ENCODE measurements at regions not wholly inside any gene's neighbourhood (a gene's known extent, or its start where the extent isn't known, plus 50 kb on each side); places are given as distances from the start of the nearest gene placed in this dataset.
"Not testable (repeated sequence)": the region's sequence is repeated elsewhere in the genome, so short reads cannot be mapped to it uniquely, and the experiment has no call there.

DNA sequence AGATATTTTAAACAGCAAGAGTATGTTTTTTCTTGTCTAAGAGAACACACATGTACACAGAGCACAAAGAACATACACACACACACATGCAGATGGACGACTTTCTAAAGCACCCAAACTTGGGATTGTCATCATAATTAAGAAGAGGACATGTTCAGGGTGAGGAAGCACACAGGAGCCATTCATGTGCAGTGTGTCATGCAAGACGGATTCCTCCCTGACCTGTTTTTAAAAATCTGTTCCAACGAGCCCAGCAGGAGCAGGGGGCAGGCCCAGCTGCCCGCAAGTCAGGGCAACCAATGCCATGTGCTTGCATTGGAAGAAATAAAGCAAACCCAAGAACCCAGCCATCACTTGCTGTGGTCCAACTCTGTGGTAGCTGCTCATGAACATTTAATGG, 167.3 kb upstream of the ZNF644 start:
- no peak overlapping the region for H3K4me3 ChIP-seq (ENCODE audit: low read depth, low read length)
- TF ChIP-seq POLR2A (IDR thresholded peaks at IDR 0.05; ENCODE audit: extremely low read depth, insufficient read length) (no peak), MAX (IDR thresholded peaks at IDR 0.05; ENCODE audit: low read depth, low read length) (no peak), MYC (IDR thresholded peaks at IDR 0.05; ENCODE audit: low read depth, low read length) (no peak)
- TF ChIP-seq, protein P1, sequence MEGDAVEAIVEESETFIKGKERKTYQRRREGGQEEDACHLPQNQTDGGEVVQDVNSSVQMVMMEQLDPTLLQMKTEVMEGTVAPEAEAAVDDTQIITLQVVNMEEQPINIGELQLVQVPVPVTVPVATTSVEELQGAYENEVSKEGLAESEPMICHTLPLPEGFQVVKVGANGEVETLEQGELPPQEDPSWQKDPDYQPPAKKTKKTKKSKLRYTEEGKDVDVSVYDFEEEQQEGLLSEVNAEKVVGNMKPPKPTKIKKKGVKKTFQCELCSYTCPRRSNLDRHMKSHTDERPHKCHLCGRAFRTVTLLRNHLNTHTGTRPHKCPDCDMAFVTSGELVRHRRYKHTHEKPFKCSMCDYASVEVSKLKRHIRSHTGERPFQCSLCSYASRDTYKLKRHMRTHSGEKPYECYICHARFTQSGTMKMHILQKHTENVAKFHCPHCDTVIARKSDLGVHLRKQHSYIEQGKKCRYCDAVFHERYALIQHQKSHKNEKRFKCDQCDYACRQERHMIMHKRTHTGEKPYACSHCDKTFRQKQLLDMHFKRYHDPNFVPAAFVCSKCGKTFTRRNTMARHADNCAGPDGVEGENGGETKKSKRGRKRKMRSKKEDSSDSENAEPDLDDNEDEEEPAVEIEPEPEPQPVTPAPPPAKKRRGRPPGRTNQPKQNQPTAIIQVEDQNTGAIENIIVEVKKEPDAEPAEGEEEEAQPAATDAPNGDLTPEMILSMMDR (IDR thresholded peaks at IDR 0.05; ENCODE audit: low read depth, low read length), result no peak
- no peak for DNase-seq (ENCODE audit: low read depth)

DNA sequence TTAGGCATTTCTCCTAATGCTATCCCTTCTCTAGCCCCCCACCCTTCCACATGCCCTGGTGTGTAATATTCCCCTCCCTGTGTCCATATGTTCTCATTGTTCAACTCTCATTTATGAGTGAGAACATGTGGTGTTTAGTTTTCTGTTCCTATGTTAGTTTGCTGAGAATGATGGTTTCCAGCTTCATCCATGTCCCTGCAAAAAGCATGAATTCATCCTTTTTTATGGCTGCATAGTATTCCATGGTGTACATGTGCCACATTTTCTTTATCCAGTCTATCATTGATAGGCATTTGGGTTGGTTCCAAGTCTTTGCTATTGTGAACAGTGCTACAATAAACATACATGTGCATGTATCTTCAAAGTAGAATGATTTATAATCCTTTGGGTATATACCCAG, 161.0 kb upstream of the ZNF644 start:
- H3K4me3 ChIP-seq (ENCODE audit: low read depth, low read length); DNase-seq (ENCODE audit: low read depth): not testable (repeated sequence)

- TF ChIP-seq MYC (IDR thresholded peaks at IDR 0.05; ENCODE audit: low read depth, low read length) (no peak), POLR2A (IDR thresholded peaks at IDR 0.05; ENCODE audit: extremely low read depth, insufficient read length) (no peak), MAX (IDR thresholded peaks at IDR 0.05; ENCODE audit: low read depth, low read length) (no peak)
- TF ChIP-seq, protein P1 (IDR thresholded peaks at IDR 0.05; ENCODE audit: low read depth, low read length), result no peak
- H3K4me3 ChIP-seq (ENCODE audit: low read depth, low read length), result no peak overlapping the region
- no peak for DNase-seq (ENCODE audit: low read depth)
Measured at GRCh38 chr1:91176250-91176649, 154.4 kb upstream of the ZNF644 start.

DNA sequence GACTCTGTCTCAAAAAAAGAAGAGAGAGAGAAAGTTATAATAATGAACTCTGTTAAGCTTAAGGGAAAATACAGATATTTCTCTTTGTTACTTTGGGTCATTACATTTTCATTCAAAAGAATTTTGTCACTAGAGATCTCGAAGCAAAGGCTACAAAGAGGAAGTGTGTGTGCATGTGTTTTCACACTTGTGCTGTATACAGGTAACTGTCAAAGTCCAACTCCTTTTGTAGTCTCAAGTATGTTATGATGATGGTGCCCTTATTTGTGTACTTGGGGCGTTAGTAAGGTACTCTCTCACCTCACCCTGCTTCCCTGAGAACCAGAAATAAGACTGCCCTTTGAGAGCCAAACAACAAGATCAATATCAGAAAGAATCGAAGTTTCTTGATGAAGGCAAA, 152.9 kb upstream of the ZNF644 start:
- no peak overlapping the region for H3K4me3 ChIP-seq (ENCODE audit: low read depth, low read length)
- TF ChIP-seq MAX (IDR thresholded peaks at IDR 0.05; ENCODE audit: low read depth, low read length), result no peak
- TF ChIP-seq POLR2A (IDR thresholded peaks at IDR 0.05; ENCODE audit: extremely low read depth, insufficient read length), result no peak
- TF ChIP-seq MYC (IDR thresholded peaks at IDR 0.05; ENCODE audit: low read depth, low read length), result no peak
- TF ChIP-seq, protein P1 (IDR thresholded peaks at IDR 0.05; ENCODE audit: low read depth, low read length), result no peak
- no peak for DNase-seq (ENCODE audit: low read depth)

DNA sequence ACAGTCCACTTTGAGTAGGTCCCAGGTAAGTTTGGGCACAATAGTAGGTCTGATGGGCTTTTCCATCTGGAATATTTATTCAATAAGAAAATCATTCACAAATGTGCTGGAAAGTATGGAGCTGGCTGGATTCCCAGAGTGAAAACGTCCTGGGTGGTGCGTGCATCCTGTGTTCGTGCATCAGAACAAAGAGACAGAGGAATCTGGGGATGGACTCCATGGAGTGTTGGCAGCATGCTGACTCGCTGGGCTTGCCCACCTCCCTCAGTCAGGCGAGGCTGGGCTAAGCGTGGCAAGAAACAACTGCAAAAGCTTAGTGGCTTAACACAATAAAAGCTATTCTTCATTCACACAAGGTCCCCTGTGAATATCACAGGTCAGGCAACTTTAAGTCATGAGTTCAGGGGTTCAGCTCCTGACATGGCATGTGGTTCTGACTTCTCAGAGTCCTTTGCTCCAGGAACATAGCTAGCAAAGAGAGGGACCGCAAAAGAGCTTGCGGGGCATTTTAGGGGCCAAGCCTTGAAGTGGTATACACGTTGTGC, 151.6 kb upstream of the ZNF644 start:
- no peak for TF ChIP-seq MYC (IDR thresholded peaks at IDR 0.05; ENCODE audit: low read depth, low read length)
- no peak for TF ChIP-seq MAX (IDR thresholded peaks at IDR 0.05; ENCODE audit: low read depth, low read length)
- TF ChIP-seq POLR2A (IDR thresholded peaks at IDR 0.05; ENCODE audit: extremely low read depth, insufficient read length), result no peak
- TF ChIP-seq, protein P1 (IDR thresholded peaks at IDR 0.05; ENCODE audit: low read depth, low read length), result no peak
- H3K4me3 ChIP-seq (ENCODE audit: low read depth, low read length), result no peak overlapping the region
- no peak for DNase-seq (ENCODE audit: low read depth)

- no peak for DNase-seq (ENCODE audit: low read depth)
- TF ChIP-seq, protein P1 (IDR thresholded peaks at IDR 0.05; ENCODE audit: low read depth, low read length), result no peak
- no peak for TF ChIP-seq POLR2A (IDR thresholded peaks at IDR 0.05; ENCODE audit: extremely low read depth, insufficient read length)
- no peak for TF ChIP-seq MYC (IDR thresholded peaks at IDR 0.05; ENCODE audit: low read depth, low read length)
- TF ChIP-seq MAX (IDR thresholded peaks at IDR 0.05; ENCODE audit: low read depth, low read length), result no peak
Measured at GRCh38 chr1:91172541-91172940, 150.7 kb upstream of the ZNF644 start.

More at GRCh38 chr1:91172541-91172940, 150.7 kb upstream of the ZNF644 start:
- no peak overlapping the region for H3K4me3 ChIP-seq (ENCODE audit: low read depth, low read length)
